Mesendoderm (in vitro differentiated cells): ENCODE measurements at regions not wholly inside any gene's neighbourhood (a gene's known extent, or its start where the extent isn't known, plus 50 kb on each side); places are given as distances from the start of the nearest gene placed in this dataset.
A peak's percentile ranks its signal among the peaks of the same experiment; 100 is the strongest.

ENCODE experiments used
- DNase-seq: peaks from one replicate; pipeline ENCODE4 v3.0.0; 2013
- H2AK5ac ChIP-seq: 2 replicates; pipeline ENCODE4 v1.6.1; 2013; ENCODE audit warnings: low read length, inconsistent platforms
- H2BK120ac ChIP-seq: 2 replicates; pipeline ENCODE4 v1.6.1; 2013; ENCODE audit warnings: low read depth, mild to moderate bottlenecking, low read length, moderate library complexity, mixed read lengths
- H2BK15ac ChIP-seq: replicated peaks from 2 replicates; pipeline ENCODE4 v1.6.1; 2013; ENCODE audit warnings: low read depth, mild to moderate bottlenecking, moderate library complexity
- H2BK5ac ChIP-seq: 2 replicates; pipeline ENCODE4 v1.6.1; 2013; ENCODE audit warnings: low read length, inconsistent platforms
- H3K18ac ChIP-seq: 2 replicates; pipeline ENCODE4 v1.6.1; 2013; ENCODE audit warnings: mild to moderate bottlenecking, low read length, mixed read lengths
- H3K23ac ChIP-seq: one replicate; pipeline ENCODE4 v1.6.1; 2013; ENCODE audit warnings: low read length
- H3K27ac ChIP-seq: 2 replicates; pipeline ENCODE4 v1.5.1; 2013; ENCODE audit warnings: low read depth, mild to moderate bottlenecking, inconsistent platforms, low read length, moderate library complexity
- H3K27me3 ChIP-seq: 2 replicates; pipeline ENCODE4 v1.6.1; 2013; ENCODE audit warnings: low read length, control low read depth, mild to moderate bottlenecking, inconsistent platforms; ENCODE audit not compliant: insufficient read depth, poor library complexity
- H3K36me3 ChIP-seq: 2 replicates; pipeline ENCODE4 v1.6.1; 2013; ENCODE audit warnings: low read length, inconsistent platforms; ENCODE audit not compliant: control insufficient read depth, insufficient read depth
- H3K4ac ChIP-seq: one replicate; pipeline ENCODE4 v1.6.1; 2013; ENCODE audit warnings: low read depth, mild to moderate bottlenecking, low read length, moderate library complexity
- H3K4me1 ChIP-seq: 2 replicates; pipeline ENCODE4 v1.6.1; 2013; ENCODE audit warnings: low read depth, low read length, inconsistent platforms; ENCODE audit not compliant: control insufficient read depth
- H3K4me2 ChIP-seq: 2 replicates; pipeline ENCODE4 v1.6.1; 2013; ENCODE audit warnings: low read length
- H3K4me3 ChIP-seq: 2 replicates; pipeline ENCODE4 v1.5.1; 2013; ENCODE audit warnings: mild to moderate bottlenecking, low read length
- H3K56ac ChIP-seq: one replicate; pipeline ENCODE4 v1.6.1; 2013; ENCODE audit warnings: low read length
- H3K79me1 ChIP-seq: 2 replicates; pipeline ENCODE4 v1.6.1; 2013; ENCODE audit warnings: low read length, inconsistent platforms
- H3K79me2 ChIP-seq: 2 replicates; pipeline ENCODE4 v1.6.1; 2013; ENCODE audit warnings: mild to moderate bottlenecking, low read length; ENCODE audit not compliant: control insufficient read depth, insufficient read depth
- H3K9ac ChIP-seq: 2 replicates; pipeline ENCODE4 v1.6.1; 2013; ENCODE audit warnings: low read length, inconsistent platforms
- H4K5ac ChIP-seq: one replicate; pipeline ENCODE4 v1.6.1; 2013; ENCODE audit warnings: low read length
- H4K8ac ChIP-seq: one replicate; pipeline ENCODE4 v1.6.1; 2013; ENCODE audit warnings: low read depth, mild to moderate bottlenecking, control low read depth, low read length, moderate library complexity
- WGBS: extraction: QIAGEN DNeasy Blood & Tissue Kit; methylation state at CpG from one replicate; pipeline ENCODE4 v1.1.7; 2013; ENCODE audit warnings: low lambda C conversion rate, missing lambda C conversion rate; ENCODE audit not compliant: insufficient coverage; ENCODE audit errors: extremely low coverage; 5-methylcytosine and 5-hydroxymethylcytosine counted together

DNA sequence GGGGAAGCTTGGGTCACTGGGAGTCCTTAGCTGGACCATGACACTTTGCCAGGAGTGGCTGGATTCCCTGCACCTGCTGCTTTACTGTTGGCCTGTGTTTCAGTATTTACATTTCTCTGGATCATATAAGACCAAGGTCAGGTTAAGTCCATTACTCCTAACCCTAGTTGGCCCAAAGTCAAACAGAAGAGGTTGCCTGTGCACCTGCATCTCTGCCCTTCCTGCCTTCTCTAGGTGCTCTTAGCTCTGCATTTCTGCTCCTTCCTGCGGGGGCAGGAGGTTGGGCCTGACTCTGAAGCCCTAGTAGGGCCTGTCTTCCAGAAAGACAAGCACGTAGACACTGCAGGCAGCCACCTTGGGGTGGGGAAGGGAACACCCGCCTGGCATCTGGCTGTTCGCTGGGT, 124.3 kb downstream of the RPLP1 start:
- Histone ChIP-seq H3K4me3 (no peak overlapping the region), H3K79me1 (no peaks in the 10 kb centered on the region), H3K4me2 (no peak overlapping the region), H3K27ac (no peak overlapping the region), H3K36me3 (no peaks in the 10 kb centered on the region), H3K23ac (no peak overlapping the region), H3K56ac (no peak overlapping the region), H3K9ac (no peak overlapping the region), H3K4me1 (no peaks in the 10 kb centered on the region), H2BK120ac (no peak overlapping the region), H2BK5ac (no peak overlapping the region), H3K27me3 (no peaks in the 10 kb centered on the region), H3K18ac (no peak overlapping the region), H3K4ac (no peak overlapping the region), H2AK5ac (no peak overlapping the region), H4K8ac (no peak overlapping the region), H2BK15ac (no peak overlapping the region), H3K79me2 (no peaks in the 10 kb centered on the region), H4K5ac (no peak overlapping the region)
- no peak for DNase-seq
- WGBS, result no CpG with 5 or more reads among the region's 4 CpGs

DNA sequence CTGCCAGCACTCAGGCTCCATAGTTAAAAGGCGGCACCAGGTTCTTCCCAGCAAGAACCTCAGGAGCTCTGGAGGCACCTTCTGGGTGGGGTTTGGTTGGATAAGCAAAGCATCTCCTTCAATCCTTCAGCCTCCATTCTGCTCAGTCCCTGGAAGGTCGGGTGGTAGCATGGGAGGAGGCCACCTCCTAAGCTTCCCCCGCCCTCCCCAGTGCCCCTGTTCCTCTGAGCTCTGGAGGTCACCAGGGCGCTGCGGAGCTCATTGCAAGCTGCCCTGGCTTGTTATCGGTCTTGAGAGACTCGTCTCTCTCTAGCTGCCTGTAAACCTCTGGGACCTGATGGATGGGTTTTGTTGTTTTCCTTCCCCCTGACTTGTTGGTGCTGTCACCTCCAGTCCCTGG, 124.8 kb downstream of the RPLP1 start:
- Histone ChIP-seq H3K4ac (no peak overlapping the region), H3K23ac (no peak overlapping the region), H3K27me3 (no peaks in the 10 kb centered on the region), H3K27ac (no peak overlapping the region), H2AK5ac (no peak overlapping the region), H3K4me1 (no peaks in the 10 kb centered on the region), H2BK120ac (no peak overlapping the region), H4K8ac (no peak overlapping the region), H3K4me3 (no peak overlapping the region), H4K5ac (no peak overlapping the region), H3K9ac (no peak overlapping the region), H3K18ac (no peak overlapping the region), H3K79me1 (no peaks in the 10 kb centered on the region), H3K4me2 (no peak overlapping the region), H3K56ac (no peak overlapping the region), H3K79me2 (no peaks in the 10 kb centered on the region), H3K36me3 (no peaks in the 10 kb centered on the region), H2BK5ac (no peak overlapping the region), H2BK15ac (no peak overlapping the region)
- no peak for DNase-seq
- WGBS, result no CpG with 5 or more reads among the region's 7 CpGs

- WGBS, result no CpG with 5 or more reads among the region's 9 CpGs
- no peak overlapping the region for H2BK15ac ChIP-seq
- H3K36me3 ChIP-seq, result no peaks in the 10 kb centered on the region
Observed at GRCh38 chr15:69578252-69578651, 125.6 kb downstream of the RPLP1 start.

DNA sequence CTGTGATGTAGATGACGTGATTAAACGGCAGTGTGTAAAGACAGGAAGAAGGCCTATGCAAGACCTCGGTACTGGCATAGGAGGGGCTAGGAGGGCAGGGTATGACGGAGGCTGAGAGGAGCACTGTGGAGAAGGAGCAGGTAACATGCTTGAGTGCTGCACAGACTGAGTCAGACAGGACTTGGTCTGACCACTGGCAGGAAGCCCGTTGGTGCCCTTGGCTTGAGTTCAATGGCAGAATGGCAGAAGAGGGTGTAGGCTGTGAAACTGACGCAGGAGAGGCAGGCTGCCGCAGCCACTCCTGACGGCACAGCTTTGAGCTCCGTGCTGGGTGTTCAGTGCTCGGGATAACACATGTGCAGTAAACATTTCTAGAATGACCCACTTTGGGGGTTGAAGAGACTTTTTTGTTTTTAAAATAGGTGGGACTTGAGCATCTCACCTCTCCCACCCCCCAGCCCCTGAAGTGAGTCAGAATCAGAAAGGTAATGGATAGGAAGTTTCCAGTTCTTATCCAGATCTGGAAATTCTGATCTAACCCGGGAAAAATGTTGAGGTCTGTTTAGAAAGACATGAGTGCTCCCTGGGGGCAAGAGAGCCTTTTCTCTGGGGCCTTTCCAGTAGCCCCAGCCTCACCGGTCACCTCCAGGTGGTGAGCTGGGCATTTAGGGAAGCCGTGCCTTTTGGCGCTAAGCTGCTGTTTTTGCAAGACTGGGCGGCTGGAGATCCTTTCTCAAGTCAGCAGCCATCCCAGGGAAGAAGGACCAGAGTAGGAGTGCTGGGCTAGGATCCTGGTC, 126.4 kb downstream of the RPLP1 start:
- Histone ChIP-seq H3K23ac (no peak overlapping the region), H3K4ac (no peak overlapping the region), H3K56ac (no peak overlapping the region), H3K4me3 (no peak overlapping the region), H3K4me2 (no peak overlapping the region), H3K27me3 (no peaks in the 10 kb centered on the region), H4K5ac (no peak overlapping the region), H3K18ac (no peak overlapping the region), H3K9ac (no peak overlapping the region), H3K27ac (no peak overlapping the region), H2BK15ac (no peak overlapping the region), H2AK5ac (no peak overlapping the region), H3K79me1 (no peaks in the 10 kb centered on the region), H2BK120ac (no peak overlapping the region), H3K79me2 (no peaks in the 10 kb centered on the region), H2BK5ac (no peak overlapping the region), H4K8ac (no peak overlapping the region), H3K36me3 (no peaks in the 10 kb centered on the region), H3K4me1 (no peaks in the 10 kb centered on the region)
- no CpG with 5 or more reads among the region's 15 CpGs for WGBS
- peak; percentile 47 for DNase-seq

More at GRCh38 chr15:69578252-69578651, 125.6 kb downstream of the RPLP1 start:
- Histone ChIP-seq H3K23ac (no peak overlapping the region), H3K27ac (no peak overlapping the region), H3K4me3 (no peak overlapping the region), H3K9ac (no peak overlapping the region), H3K4me1 (no peaks in the 10 kb centered on the region), H2AK5ac (no peak overlapping the region), H3K4me2 (no peak overlapping the region), H3K27me3 (no peaks in the 10 kb centered on the region), H2BK5ac (no peak overlapping the region), H3K56ac (no peak overlapping the region), H2BK120ac (no peak overlapping the region), H3K79me2 (no peaks in the 10 kb centered on the region), H3K4ac (no peak overlapping the region), H3K79me1 (no peaks in the 10 kb centered on the region), H4K5ac (no peak overlapping the region), H4K8ac (no peak overlapping the region), H3K18ac (no peak overlapping the region)
- no peak for DNase-seq

DNA sequence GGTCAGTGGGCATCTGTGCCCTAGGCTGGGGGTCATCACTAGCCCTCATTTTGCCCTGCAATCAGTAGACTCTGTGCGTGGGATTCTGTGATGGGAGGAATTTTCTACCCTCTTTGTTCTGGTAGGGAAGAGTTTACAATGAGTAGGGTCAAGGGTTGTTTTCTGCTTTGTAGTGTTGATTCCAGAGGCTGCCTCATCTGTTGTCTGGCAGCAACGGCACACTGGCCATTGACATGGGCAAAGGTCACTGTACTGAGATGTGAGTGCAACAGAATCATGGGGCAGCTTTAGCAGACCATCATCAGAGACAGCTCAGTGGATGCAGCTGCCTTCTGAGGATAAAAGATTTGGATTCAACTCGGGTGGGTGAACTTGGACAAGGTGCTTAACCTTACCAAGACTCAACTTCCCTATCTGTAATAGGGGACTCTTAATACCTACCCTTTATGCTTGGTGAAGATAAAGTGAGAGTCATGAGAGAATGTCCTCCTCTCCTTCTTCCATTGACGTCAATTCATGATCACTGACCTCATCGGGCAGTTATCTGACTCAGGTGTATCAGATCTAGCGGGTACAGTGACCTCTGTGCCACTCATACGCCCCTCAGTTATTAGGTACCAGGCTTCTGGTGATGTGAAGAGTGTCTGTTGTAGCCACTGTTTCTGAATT, 127.5 kb downstream of the RPLP1 start:
- no CpG with 5 or more reads among the region's 7 CpGs for WGBS
- Histone ChIP-seq H3K4me3 (no peak overlapping the region), H3K56ac (no peak overlapping the region), H3K79me2 (no peaks in the 10 kb centered on the region), H3K36me3 (no peaks in the 10 kb centered on the region), H3K4me1 (no peaks in the 10 kb centered on the region), H4K5ac (no peak overlapping the region), H4K8ac (no peak overlapping the region), H2BK120ac (no peak overlapping the region), H3K18ac (no peak overlapping the region), H2AK5ac (no peak overlapping the region), H2BK15ac (no peak overlapping the region), H3K27me3 (no peaks in the 10 kb centered on the region), H3K23ac (no peak overlapping the region), H3K4me2 (no peak overlapping the region), H3K4ac (no peak overlapping the region), H3K27ac (no peak overlapping the region), H2BK5ac (no peak overlapping the region), H3K9ac (no peak overlapping the region), H3K79me1 (no peaks in the 10 kb centered on the region)
- DNase-seq, result no peak
